ENCODE measurements at regions not wholly inside any gene's neighbourhood (a gene's known extent, or its start where the extent isn't known, plus 50 kb on each side); places are given as distances from the start of the nearest gene placed in this dataset.
A peak's percentile ranks its signal among the peaks of the same experiment; 100 is the strongest.

DNA sequence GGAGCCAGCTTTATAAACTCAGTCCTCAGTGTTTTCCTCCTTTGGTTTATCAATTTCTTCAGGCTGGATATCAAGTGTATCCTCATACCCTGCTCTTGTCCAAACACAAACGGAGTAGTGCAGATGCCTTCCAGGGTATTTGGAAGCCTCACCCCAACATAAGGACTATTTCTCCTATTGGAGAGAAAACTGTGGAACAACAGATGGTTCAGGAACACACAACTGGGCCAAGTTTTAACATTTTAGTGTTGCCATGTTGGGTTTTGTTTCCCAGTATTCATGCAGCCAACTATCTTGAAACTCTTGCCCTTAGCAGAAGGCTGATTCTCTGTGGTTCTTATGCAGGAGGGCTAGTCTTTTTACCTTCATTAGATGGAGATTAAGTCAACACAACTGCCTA lies 398.1 kb downstream of the GABRB3 start:
- DNase-seq = no peak

DNA sequence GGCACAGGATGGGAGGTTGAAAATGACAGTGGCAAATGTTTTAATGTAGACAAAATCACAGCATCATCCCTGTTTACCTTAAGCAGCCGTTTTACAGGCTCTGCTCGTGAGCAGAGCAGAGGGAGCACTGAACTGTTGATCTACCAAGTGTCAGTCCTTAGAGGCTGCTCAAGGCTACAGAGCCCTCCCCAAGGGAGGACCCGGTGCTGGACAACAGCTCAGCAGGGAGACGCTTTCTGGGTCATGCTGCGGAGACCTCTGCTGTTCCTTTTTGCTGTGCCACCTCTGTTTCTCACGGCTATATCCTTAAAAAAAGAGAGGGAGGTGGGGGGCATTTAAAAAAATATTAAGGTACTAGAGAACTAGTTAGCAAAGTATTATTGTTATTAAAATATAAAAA lies 400.2 kb downstream of the GABRB3 start:
- no peak for DNase-seq

DNA sequence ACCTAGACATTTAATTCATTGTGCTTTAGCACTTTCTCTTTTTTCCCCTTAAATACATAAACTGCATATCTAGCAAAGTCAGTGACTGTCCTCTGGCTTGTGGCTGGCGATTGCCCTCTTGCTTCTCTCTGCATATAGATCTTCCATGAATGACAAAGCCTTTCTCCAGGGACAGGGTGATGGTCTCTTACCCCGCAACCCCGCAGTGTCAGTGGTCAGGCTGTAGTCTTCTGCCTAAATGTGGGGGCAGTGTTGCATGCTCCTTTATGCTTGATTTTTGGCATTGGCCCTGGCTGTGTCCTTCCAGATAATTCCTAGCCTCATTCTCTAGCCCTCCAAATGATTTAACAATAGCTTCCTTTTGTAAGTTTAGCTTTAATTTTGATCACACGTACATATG lies 407.8 kb downstream of the GABRB3 start:
- DNase-seq = no peak

DNA sequence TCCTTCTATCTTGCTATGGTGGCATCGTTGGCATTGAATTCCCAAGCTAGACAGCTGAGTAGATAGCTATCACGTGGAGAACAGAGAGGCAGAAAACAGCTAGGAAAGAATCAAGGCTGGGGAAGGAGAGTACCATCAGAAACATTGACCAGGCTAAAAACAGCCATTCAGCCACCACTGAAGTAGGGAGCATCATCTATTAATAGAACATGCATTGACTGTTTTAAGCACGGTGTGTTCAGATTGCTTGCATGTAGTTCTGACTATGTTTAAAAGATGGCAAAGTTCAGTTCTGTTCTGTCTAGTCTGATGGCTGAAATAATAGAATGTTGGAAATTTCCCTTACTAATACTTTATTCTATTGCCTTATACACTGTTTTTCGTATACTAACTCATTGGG lies 413.0 kb downstream of the GABRB3 start:
- no peak for DNase-seq

DNA sequence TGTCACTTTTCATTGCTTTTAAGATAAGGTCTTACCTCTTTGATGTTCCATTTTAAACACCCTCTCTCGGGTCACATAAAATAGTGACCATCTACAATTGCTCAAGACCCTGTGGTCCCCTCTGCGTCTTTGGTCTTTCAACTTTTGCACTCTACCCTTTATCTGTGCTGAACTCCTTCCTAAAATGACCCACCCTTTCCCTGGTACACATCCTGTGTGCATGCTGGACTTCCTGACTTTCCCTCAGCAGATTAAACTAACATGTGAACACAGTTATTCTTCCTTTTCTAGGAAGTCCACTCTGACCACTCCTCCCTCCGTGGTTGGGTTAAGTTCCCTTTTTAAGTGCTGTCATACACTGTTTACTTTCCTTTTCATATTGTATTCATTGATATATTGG lies 414.2 kb downstream of the GABRB3 start:
- DNase-seq = no peak

DNA sequence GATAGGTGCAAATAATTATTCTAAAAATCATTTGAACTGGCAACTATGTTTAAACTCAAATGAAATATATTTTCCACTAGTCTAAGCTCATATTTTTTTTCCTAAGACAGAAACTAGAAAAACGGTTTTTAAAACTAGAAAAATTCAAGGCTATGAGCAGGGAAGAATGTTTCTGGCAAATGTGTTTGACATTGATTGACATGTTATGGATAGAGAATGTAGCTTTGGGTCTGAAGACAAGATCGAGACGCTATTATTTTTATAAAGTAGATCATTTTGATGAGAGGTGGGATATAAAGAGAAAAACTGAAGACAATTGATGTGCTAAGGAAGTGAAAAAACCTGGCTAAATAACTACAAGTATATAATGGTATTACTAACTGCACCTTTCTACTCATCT lies 415.2 kb downstream of the GABRB3 start:
- DNase-seq = no peak

DNA sequence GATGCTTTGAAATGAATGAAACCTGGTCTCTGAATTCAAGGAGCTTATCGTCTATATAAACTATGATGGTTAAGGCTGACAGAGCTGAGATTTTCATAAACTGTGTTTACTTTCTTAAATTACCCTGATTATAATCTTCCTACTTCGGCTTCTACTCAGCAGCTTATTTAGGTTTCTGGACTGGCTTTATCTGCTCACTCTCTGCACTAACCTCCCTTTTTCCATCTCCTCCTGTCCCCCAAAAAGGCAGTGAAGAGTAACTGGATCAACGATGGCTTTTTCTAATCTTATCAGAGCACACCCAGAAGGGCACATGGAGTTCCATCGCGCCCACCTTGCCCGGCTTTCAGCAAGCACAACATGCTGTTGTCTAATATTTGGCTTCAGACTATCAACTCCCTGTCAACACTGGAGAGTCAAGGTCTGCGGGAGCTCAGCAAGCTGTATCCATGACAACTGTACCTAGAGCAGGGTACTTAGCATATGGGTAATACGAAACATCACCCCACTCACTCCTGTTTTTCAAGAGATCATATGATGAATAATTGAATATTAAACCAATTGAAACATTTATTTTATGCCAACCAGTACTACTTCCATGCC lies 417.3 kb downstream of the GABRB3 start:
- no peak for DNase-seq

DNA sequence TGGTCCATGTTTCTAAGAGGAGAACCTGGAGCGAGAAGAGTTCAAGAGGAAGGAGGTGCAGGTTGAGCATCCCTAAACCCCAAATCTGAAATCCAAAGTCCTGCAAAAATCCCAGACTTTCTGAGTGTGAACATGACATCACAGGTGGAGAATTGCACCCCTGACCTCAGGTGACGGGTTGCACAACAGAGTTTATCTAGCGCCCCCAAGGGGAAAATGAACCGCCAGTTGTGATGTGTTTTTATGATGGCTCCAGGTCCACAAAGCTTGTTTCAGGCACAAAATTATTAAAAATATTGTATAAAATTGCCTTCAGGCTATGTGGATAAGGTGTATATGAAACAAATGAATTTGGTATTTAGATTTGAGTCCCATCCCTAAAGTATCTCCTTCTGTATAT lies 420.0 kb downstream of the GABRB3 start:
- DNase-seq = no peak

DNA sequence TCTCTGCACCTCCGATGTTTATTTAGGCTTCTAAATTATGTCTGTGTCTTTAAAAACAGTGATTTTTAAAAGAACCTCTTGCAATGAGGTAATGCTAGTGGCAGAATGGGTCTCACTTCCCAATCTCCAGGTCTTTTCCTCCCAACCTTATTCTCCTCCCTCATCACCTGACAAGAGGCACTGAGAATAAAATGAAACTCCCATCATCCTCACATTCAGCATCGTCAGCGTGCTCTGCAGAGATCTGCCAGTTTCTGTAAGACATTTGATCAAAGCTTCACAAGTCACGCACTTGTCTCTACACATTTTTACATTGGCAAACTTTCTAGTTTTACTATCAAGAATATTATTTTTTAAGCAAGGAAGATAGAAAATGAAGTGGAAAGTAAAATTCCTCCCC lies 420.5 kb downstream of the GABRB3 start:
- no peak for DNase-seq

DNA sequence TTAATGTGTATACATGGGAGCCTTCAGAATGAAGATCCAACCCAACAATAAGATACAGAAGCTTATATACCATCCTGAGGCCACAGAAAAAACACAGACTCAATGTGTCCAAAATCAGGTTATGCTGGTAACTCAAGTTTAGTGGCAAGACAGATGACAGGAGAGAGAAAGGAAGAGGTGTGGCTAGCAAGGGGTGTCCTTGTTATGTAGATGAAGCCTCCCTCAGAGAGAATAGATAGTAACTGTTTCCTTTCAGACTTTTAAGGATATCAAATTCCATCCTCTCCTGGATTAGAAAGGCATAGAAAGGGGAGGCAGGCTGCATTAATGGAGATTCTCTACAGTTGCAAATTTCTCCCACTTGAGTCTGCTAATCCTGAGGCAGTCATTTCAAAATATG lies 447.4 kb downstream of the GABRB3 start:
- DNase-seq = no peak

DNA sequence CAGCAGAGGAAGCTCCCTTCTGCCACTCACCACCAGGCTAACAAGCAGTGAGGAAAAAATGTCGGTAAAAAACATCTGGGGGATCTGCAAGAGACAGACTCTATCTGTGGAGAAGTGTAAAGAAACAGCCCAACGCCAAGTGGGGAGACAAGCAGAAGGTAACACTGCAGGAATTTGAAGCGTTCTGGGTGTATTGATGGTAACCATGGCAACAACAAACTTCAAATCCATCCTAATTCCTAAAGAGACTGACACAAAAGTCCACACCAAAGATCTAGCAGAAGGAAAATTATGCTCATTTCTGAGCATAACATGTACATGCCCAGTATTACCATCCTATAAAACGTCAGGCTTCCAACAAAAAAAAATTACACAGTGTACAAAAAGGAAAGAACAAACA lies 449.3 kb downstream of the GABRB3 start:
- no peak for DNase-seq

DNA sequence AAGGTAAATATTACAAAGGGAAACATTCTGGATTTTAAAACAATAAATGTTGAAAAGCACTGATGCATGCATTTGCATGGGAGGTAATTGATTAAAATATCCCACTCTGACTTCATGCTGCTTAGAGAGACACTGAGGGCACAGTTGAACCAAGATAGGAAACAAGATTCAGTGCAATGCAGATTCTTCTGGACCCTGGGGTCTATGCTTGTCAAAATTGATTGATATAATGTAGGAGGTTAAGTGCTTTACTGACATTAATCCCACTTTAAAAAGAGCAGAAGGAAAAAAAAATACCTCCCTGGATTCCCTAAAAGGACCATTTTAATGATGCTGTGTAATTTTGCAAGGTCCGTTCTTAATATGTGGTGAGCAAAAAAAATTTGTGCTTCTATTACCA lies 454.2 kb downstream of the GABRB3 start:
- DNase-seq = no peak

DNA sequence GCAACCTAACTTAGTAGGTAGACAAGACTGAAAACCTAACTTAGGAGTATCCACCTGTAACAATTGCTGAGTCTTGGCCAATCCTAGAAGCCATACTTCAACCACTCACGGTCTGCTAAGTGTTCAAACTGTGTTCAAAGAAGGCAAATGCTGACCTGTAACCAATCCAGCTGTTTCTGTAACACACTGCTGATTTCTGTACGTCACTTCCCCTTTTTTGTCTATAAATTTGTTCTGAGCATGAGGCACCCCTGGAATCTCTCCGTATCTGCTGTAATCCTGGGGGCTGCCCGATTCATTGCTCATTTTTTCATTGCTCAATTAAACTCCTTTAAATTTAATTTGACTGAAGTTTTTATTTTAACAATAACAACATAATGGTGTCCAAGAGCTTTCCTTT lies 451.4 kb upstream of the ATP10A start:
- no peak for DNase-seq

DNA sequence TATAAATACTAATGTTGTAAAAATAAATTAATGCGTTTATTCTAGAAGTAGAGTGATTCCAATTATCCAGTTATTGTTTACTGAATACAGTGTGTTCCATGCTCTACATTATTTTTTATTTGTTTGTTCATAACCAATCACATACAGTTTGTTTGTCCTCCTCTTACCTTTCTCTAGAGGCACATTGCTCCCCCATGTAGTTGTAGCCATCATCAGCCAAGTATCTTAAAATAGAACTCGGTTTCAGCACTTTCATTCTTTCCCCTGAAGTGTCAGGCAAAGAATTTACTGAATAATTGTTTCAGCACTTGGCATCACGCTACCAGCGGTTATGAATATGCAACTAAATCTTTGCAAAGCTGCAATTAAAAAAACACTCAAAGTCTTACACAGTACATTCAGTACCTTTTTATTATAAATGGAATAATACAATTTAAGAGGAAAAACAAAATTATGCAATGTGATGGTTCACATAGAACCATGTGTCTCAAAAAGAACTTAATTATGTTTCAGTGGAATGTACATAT lies 448.6 kb upstream of the ATP10A start:
- DNase-seq = no peak

DNA sequence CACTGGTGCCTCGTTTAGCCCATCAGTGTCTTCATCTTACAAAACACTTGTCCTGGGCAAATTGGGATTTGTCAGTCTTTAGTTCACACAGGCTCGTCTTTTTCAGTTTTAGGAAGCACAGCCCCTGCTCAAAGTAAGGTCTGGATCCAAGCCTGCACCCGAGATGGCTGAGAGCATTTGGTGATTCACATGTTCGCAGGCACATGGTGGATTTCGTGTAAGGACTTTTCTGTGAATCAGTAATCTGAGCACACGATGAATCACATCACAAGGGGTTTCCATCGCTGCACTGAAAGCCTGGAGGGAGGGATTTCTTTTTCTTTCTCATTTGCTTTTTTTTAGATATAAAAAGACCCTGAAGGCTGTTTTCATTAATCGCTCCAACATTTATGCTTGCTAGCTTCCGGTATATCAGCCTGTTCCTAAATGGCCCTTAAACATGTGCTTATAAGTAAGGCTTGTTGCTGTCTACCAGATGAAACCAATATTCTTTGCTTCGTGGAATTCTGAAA lies 435.6 kb upstream of the ATP10A start:
- peak; percentile 11 for DNase-seq

DNA sequence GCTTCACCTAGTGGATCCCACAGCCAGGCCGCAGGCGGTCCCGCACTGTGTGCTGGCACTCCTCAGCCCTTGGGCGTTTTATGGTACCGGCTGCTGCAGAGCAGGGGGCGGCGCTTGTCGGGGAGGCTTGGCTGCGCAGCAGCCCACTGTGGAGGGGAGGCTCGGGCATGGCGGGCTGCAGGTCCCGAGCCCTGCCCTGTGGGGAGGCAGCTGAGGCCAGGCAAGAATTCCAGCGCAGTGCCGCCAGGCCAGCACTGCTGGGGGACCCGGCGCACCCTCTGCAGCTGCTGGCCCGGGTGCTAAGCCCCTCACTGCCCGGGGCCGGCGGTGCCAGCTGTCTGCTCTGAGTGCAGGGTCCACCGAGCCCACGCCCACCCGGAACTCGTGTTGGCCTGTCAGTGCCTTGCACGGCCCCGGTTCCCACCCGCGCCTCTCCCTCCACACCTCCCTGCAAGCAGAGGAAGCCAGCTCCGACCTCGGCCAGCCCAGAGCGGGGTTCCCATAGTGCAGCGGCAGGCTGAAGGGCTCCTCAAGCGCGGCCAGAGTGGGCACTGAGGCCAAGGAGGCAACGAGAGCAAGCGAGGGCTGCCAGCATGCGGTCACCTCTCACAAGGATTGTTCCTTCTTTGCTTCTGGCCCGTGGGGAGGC lies 435.0 kb upstream of the ATP10A start:
- no peak for DNase-seq

DNA sequence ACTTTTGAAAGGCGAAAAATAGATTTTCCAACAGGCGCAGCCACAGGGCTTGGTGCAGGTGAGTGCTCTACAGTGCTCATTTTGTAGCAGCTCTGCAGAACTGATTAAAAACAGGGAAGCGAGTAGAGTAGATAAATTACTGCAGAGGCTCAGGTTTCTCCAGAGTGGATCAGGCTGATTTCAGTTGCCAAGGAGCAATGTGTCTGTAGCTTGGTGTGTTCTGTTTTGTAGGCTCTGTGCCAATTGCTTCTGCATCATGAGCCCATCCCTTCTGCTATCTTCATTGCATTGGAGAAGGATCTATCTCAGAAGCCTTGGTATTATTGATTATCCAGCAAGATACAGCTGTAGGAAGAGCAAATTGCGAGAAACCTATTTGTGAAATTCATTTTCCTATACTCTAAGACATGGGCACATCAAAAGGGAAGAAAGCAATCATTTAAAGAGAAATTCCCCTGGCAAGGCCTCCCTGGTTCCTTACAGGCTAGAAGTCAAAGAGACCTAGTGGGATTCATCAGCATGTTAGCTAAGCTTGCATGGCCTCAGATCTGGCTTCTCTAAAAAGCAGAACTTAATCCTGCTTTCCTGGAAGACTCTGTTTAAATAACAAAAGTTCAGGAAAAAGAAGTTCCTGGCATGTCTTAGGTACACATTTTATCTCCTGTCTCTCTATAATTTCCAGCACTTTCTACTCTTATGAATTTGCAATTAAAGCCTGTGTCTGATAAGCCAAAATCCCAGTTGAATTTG lies 432.4 kb upstream of the ATP10A start:
- no peak for DNase-seq

DNA sequence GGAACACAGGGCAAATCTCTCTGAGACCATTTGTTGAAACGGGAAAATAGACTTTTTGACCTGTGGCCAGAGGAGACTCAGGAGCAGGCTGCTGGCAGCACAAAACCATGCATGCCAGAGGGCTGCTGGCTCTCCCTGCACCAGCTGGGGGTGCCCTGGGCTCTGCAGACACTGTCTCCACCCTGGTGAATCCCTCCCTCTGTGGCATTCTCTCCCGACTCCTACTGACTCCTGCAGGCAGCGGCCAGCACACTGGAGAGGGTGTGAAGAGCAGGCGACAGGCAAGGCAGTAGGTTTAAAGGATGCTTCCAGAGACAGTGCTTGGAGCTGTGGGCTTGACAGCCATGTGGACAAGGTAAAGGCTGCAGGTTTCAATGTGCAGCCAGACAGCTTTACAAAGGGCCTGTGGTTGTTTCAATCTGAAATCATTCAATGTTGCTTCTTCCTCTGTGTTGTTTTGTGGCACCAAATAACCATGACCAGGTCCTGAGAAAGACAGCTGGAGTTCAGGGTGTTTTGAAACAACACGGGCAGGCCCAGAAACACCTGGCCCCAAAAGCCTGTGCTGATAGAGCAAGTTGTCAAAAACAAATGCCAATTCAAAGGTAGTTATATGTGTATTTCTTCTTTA lies 431.0 kb upstream of the ATP10A start:
- DNase-seq = no peak

DNA sequence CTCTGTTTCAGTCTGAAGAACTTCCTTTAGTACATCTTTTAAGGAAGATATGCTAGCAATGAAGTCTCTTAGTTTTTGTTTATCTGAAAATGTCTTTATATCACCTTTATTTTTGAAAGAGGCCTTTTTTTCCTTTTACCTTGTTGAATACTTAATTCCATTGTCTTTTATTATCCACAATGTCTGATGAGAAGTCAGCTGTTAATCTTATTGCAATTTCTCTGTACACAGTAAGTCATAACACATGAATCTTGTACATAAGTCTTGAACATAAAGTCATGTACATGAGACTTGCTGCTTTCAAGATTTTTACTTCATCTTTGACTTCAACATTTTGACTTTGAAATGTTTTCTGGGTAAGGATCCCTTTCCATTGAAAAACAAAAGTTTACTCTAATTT lies 424.3 kb upstream of the ATP10A start:
- DNase-seq = no peak

DNA sequence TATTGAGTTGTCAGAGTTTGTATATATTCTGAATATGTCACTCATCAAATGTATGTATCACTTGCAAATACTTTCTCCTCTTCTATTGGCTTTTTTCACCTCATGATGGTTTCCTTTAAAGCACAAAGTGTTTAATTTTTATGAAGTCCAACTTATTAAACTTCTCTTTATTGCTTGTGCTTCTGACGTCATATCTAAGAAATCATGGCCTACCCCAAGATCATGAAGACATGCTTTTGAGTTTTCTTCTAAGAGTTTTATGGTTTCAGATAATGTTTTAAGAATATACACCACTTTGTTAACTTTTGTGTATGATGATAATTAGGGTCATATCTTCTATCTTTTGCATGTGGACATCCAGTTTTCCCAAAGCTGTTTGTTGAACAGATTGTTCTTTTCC lies 417.2 kb upstream of the ATP10A start:
- no peak for DNase-seq

DNA sequence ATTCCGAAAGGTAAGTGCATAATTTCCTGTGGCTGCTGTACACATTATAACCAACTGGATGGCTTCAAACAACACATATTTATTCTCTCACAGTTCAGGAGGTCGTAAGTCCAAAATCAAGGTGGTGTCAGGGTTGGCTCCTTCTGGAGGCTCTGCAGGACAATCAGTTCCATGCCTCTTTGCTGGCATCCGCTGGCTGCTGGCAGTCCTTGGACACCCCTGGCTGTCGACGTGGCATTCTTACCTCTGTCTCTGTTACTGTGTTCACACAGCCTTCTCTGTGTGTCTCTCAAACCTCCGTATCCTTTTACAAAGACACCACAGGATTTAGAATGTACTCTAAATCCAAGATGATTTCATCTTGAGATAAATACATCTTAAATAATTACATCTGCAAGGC lies 398.8 kb upstream of the ATP10A start:
- no peak for DNase-seq

DNA sequence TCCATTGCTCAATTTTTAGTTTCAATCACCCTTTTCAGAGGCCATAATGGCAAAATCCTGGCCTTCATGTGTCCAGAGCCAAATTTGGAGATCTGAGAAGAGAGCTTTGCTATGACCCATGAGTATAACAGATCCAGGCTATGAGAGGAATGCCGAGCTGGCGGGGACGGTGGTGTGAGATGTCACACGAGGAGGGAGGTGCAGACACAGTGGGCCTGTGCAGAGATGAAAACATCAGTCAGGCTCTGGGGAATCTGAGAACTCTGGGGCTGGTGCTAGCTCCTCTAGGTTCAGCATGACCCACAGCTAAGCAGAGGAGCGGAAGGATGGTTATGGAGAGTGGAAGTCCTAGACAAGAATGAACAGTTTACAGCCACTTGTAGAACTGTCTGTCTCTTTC lies 398.3 kb upstream of the ATP10A start:
- peak; percentile 7 for DNase-seq

DNA sequence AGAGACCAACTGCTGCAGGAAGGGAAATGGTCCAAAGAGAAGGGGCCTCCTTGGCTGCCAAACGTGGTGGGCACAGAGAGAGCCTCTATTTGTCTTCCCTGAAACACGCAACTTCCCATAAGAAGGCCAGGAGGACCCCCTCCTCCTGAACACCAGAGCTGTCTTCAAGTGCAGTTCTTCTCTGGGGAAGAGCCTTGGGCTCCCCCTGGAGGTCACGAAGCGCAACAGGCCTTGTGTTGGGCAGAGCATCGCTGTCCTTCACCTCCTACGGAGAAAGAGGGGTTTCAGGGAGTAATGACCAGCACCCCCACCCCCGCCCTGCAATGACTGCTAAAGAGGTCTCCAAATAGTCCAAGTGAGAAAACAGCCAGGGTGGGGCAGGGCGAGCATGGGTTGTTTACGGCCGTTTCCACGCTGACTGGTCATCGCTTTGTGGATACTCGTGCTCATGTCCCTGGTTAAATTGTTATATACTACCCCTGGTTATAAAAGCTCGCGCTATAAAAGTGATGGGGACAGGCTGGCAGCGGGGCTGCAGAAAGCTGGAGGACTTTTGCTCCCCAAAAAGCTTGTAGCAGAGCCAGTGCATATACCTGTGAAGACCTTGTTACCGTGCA lies 397.5 kb upstream of the ATP10A start:
- DNase-seq = peak; percentile 53

Data from fibroblast of skin of scalp (primary cell).